Keratinocyte (primary cell): ENCODE measurements at regions not wholly inside any gene's neighbourhood (a gene's known extent, or its start where the extent isn't known, plus 50 kb on each side); places are given as distances from the start of the nearest gene placed in this dataset.

Experiments used
- CTCF ChIP-seq, 3 experiments: IDR thresholded peaks in 1 of 3; conservative IDR thresholded peaks in 1 of 3; optimal IDR thresholded peaks in 1 of 3; 2 replicates in 2 of 3; 3 replicates in 1 of 3; pipeline versions ENCODE3 to v1.5.1; 2011; ENCODE audit warnings: low read length in 3 of 3, mild to moderate bottlenecking in 3 of 3, moderate library complexity in 2 of 3, control low read depth in 1 of 3, inconsistent platforms in 1 of 3; ENCODE audit not compliant: insufficient read depth in 2 of 3; ENCODE audit errors: extremely low read depth in 1 of 3
- EZH2 ChIP-seq: IDR thresholded peaks from one replicate; pipeline ENCODE4 v1.6.1; 2012; ENCODE audit warnings: inconsistent platforms, mild to moderate bottlenecking, low read length, moderate library complexity

- TF ChIP-seq EZH2: no peak
- TF ChIP-seq CTCF (optimal IDR thresholded peaks at IDR 0.05 in 1 of 3, IDR thresholded peaks at IDR 0.05 in 1 of 3, conservative IDR thresholded peaks at IDR 0.05 in 1 of 3; ENCODE audit: extremely low read depth in 1 of 3, insufficient read depth in 2 of 3, low read length in 3 of 3): no peak
These were observed 1264.6 kb downstream of the PCDH9 start for GRCh38 chr13:65965501-65965900.
